Stimulated activated memory B cell treated with anti-CD40 and anti-IgM and Interleukin-4, amounts not matched to agents 10 μg/mL and 1 μg/mL and 100 μg/mL, for 72 hours (primary cell): ENCODE measurements at regions not wholly inside any gene's neighbourhood (a gene's known extent, or its start where the extent isn't known, plus 50 kb on each side); places are given as distances from the start of the nearest gene placed in this dataset.
"Not testable (repeated sequence)": the region's sequence is repeated elsewhere in the genome, so short reads cannot be mapped to it uniquely, and the experiment has no call there.

Source experiments
- ATAC-seq: fragments of 150-1000 bp; cut with Tn5 transposase; 2 replicates; pipeline ENCODE4 v1.10.0; 2021
- H3K27ac Mint-ChIP-seq: one replicate; pipeline ENCODE4 v1.8.0; 2022; ENCODE audit warnings: mild to moderate bottlenecking, mixed read lengths
- H3K27me3 Mint-ChIP-seq: one replicate; pipeline ENCODE4 v1.8.0; 2022; ENCODE audit warnings: mixed read lengths
- H3K36me3 Mint-ChIP-seq: one replicate; pipeline ENCODE4 v1.8.0; 2022; ENCODE audit warnings: mixed read lengths
- H3K4me1 Mint-ChIP-seq: one replicate; pipeline ENCODE4 v1.8.0; 2022; ENCODE audit warnings: mixed read lengths
- H3K4me3 Mint-ChIP-seq: one replicate; pipeline ENCODE4 v1.8.0; 2022; ENCODE audit warnings: mild to moderate bottlenecking, moderate library complexity, mixed read lengths
- H3K9me3 Mint-ChIP-seq: one replicate; pipeline ENCODE4 v1.8.0; 2022; ENCODE audit warnings: mixed read lengths

- not testable (repeated sequence) for H3K4me1 Mint-ChIP-seq, H3K27me3 Mint-ChIP-seq, H3K27ac Mint-ChIP-seq, H3K4me3 Mint-ChIP-seq, ATAC-seq, H3K9me3 Mint-ChIP-seq, H3K36me3 Mint-ChIP-seq
Measured at GRCh38 chr9:63326665-63327064, 1958.3 kb downstream of the FOXD4L5 start.

DNA sequence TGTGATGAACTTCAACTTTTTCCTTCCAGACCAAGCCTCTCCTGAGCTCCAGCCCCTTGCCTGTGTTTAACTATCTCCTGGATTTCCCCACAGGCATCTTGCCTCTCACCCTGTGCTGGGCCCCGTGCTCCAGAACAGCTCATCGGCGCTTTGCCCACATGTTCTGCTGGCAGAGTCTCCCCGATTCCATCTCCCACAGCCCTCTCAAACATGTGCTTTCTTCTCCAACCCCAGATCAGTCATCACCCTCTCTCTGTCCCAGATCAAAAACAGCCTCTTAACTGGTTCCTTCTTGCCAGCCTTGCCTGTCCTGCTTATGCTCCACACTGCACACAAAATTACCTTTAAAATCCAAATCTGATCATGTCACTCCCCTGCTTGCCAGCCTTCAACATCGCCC lies 1959.3 kb downstream of the FOXD4L5 start:
- ATAC-seq, H3K9me3 Mint-ChIP-seq, H3K27ac Mint-ChIP-seq, H3K4me1 Mint-ChIP-seq, H3K27me3 Mint-ChIP-seq, H3K4me3 Mint-ChIP-seq, H3K36me3 Mint-ChIP-seq: not testable (repeated sequence)

DNA sequence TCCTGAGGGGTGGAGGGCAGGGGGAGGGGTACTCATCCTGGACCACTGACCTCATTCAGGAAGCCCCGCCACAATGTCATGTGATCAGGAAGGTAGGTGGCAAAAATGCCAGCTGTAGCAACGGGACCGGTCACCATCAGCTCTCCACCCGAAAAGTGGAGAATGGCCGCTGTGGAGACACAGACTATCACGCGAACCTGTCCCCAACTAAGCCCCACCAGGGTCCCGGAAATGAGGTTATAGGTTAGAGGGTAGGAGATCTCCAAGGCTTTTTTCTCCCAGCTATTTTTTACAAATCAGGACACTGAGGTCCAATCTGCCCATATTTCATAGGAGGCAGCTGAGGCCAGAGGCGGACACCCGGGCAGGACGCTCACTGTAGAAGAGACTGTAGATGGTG lies 1966.9 kb downstream of the FOXD4L5 start:
- not testable (repeated sequence) for H3K4me1 Mint-ChIP-seq, H3K9me3 Mint-ChIP-seq, H3K27ac Mint-ChIP-seq, H3K4me3 Mint-ChIP-seq, H3K36me3 Mint-ChIP-seq, ATAC-seq, H3K27me3 Mint-ChIP-seq

GRCh38 chr9:63315387-63315786 lies 1969.6 kb downstream of the FOXD4L5 start:
- not testable (repeated sequence) for H3K27ac Mint-ChIP-seq, H3K9me3 Mint-ChIP-seq, ATAC-seq, H3K4me3 Mint-ChIP-seq, H3K27me3 Mint-ChIP-seq, H3K4me1 Mint-ChIP-seq, H3K36me3 Mint-ChIP-seq

DNA sequence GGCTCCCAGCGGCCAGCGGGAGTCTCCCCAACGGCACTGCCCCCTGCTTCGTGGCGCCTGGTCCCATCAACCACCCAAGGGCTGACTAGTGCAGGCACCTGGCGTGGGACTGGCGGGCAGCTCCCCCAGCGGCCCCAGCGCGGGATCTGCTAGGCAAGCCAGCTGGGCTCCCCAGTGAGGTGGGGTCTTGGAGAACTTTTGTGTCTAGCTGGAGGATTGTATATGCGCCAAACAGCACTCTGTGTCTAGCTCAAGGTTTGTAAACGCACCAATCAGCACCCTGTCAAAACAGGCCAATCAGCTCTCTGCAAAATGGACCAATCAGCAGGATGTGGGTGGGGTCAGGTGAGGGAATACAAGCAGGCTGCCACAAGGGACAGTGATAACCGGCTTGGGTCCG lies 1988.2 kb downstream of the FOXD4L5 start:
- not testable (repeated sequence) for H3K36me3 Mint-ChIP-seq, H3K4me3 Mint-ChIP-seq, H3K4me1 Mint-ChIP-seq, H3K27ac Mint-ChIP-seq, ATAC-seq, H3K27me3 Mint-ChIP-seq, H3K9me3 Mint-ChIP-seq

- H3K36me3 Mint-ChIP-seq, H3K9me3 Mint-ChIP-seq, H3K4me1 Mint-ChIP-seq, H3K27ac Mint-ChIP-seq, H3K4me3 Mint-ChIP-seq, H3K27me3 Mint-ChIP-seq, ATAC-seq: not testable (repeated sequence)
Measured at GRCh38 chr9:63296366-63296765, 1988.6 kb downstream of the FOXD4L5 start.

DNA sequence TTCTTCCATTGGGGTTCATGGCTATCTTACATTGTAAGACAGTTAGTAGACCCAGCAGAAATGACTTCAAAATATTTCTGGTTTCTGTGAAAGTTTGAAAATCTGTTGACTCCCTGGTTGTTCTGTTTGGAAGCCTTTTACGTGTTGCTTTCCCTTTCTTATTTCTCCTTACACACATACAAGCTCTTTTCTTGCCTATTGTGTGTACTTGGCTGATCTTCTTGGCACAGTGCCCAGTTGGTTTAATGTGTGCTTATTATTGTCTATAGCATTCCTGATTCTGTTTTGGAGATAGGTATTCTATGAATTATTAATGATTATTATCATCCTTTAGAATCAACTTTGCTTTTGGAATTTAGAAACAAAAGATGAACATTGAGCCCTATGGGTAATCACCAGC lies 1995.0 kb downstream of the FOXD4L5 start:
- H3K27ac Mint-ChIP-seq, H3K4me1 Mint-ChIP-seq, H3K27me3 Mint-ChIP-seq, ATAC-seq, H3K4me3 Mint-ChIP-seq, H3K9me3 Mint-ChIP-seq, H3K36me3 Mint-ChIP-seq: not testable (repeated sequence)
